ENCODE measurements at regions not wholly inside any gene's neighbourhood (a gene's known extent, or its start where the extent isn't known, plus 50 kb on each side); places are given as distances from the start of the nearest gene placed in this dataset.

- Histone ChIP-seq H3K4me1 (ENCODE audit: insufficient read depth, low read length, poor library complexity, severe bottlenecking) (no peaks in the 10 kb centered on the region), H3K9me2 (replicated peaks; ENCODE audit: low read depth, low read length) (no peaks in the 10 kb centered on the region), H3F3A (ENCODE audit: low read depth) (no peaks in the 10 kb centered on the region), H3K4me3 (ENCODE audit: low read length, poor library complexity, severe bottlenecking) (no peak overlapping the region), H3K79me2 (ENCODE audit: insufficient read depth, low read length) (no peaks in the 10 kb centered on the region), H2AFZ (ENCODE audit: low read length) (no peak overlapping the region), H4K20me1 (ENCODE audit: insufficient read depth, low read length, poor library complexity, severe bottlenecking) (no peaks in the 10 kb centered on the region), H3K9ac (ENCODE audit: low read depth, low read length, poor library complexity, severe bottlenecking) (no peak overlapping the region), H3K9me3 (ENCODE audit: insufficient read depth, low read depth, low read length) (no peaks in the 10 kb centered on the region), H3K27me3 (ENCODE audit: insufficient read depth, low read length, poor library complexity, severe bottlenecking) (no peaks in the 10 kb centered on the region), H3K4me2 (ENCODE audit: low read depth, low read length, poor library complexity, severe bottlenecking) (no peak overlapping the region), H3K36me3 (ENCODE audit: insufficient read depth, low read length) (no peaks in the 10 kb centered on the region)
- TF ChIP-seq CTCF (conservative IDR thresholded peaks at IDR 0.05; ENCODE audit: low read length) (no peak), EZH2phosphoT487 (IDR thresholded peaks at IDR 0.05; ENCODE audit: borderline replicate concordance) (no peak)
Observed at GRCh38 chrX:34279866-34280560, 147.9 kb upstream of the FAM47A start.

GRCh38 chrX:34275699-34276098 is 143.6 kb upstream of the FAM47A start:
- TF ChIP-seq CTCF (conservative IDR thresholded peaks at IDR 0.05; ENCODE audit: low read length) (no peak), EZH2phosphoT487 (IDR thresholded peaks at IDR 0.05; ENCODE audit: borderline replicate concordance) (no peak)
- Histone ChIP-seq H3K27me3 (ENCODE audit: insufficient read depth, low read length, poor library complexity, severe bottlenecking) (no peaks in the 10 kb centered on the region), H3K9me2 (replicated peaks; ENCODE audit: low read depth, low read length) (no peaks in the 10 kb centered on the region), H3K4me3 (ENCODE audit: low read length, poor library complexity, severe bottlenecking) (no peak overlapping the region), H4K20me1 (ENCODE audit: insufficient read depth, low read length, poor library complexity, severe bottlenecking) (no peaks in the 10 kb centered on the region), H3K36me3 (ENCODE audit: insufficient read depth, low read length) (no peaks in the 10 kb centered on the region), H2AFZ (ENCODE audit: low read length) (no peak overlapping the region), H3F3A (ENCODE audit: low read depth) (no peaks in the 10 kb centered on the region), H3K9ac (ENCODE audit: low read depth, low read length, poor library complexity, severe bottlenecking) (no peak overlapping the region), H3K4me2 (ENCODE audit: low read depth, low read length, poor library complexity, severe bottlenecking) (no peak overlapping the region), H3K79me2 (ENCODE audit: insufficient read depth, low read length) (no peaks in the 10 kb centered on the region), H3K9me3 (ENCODE audit: insufficient read depth, low read depth, low read length) (no peaks in the 10 kb centered on the region), H3K4me1 (ENCODE audit: insufficient read depth, low read length, poor library complexity, severe bottlenecking) (no peaks in the 10 kb centered on the region)

GRCh38 chrX:34270434-34270833 is 138.3 kb upstream of the FAM47A start:
- no peaks in the 10 kb centered on the region for H4K20me1 ChIP-seq (ENCODE audit: insufficient read depth, low read length, poor library complexity, severe bottlenecking)
- H3K9me3 ChIP-seq (ENCODE audit: insufficient read depth, low read depth, low read length): no peaks in the 10 kb centered on the region
- H3K9me2 ChIP-seq (replicated peaks; ENCODE audit: low read depth, low read length): no peaks in the 10 kb centered on the region
- no peaks in the 10 kb centered on the region for H3K36me3 ChIP-seq (ENCODE audit: insufficient read depth, low read length)
- TF ChIP-seq CTCF (conservative IDR thresholded peaks at IDR 0.05; ENCODE audit: low read length) (no peak), EZH2phosphoT487 (IDR thresholded peaks at IDR 0.05; ENCODE audit: borderline replicate concordance) (no peak)
- H3K27me3 ChIP-seq (ENCODE audit: insufficient read depth, low read length, poor library complexity, severe bottlenecking): no peaks in the 10 kb centered on the region
- no peaks in the 10 kb centered on the region for H3K79me2 ChIP-seq (ENCODE audit: insufficient read depth, low read length)
- H3K4me3 ChIP-seq (ENCODE audit: low read length, poor library complexity, severe bottlenecking): no peak overlapping the region
- no peak overlapping the region for H3K9ac ChIP-seq (ENCODE audit: low read depth, low read length, poor library complexity, severe bottlenecking)
- H3K4me2 ChIP-seq (ENCODE audit: low read depth, low read length, poor library complexity, severe bottlenecking): no peak overlapping the region
- H3K4me1 ChIP-seq (ENCODE audit: insufficient read depth, low read length, poor library complexity, severe bottlenecking): no peaks in the 10 kb centered on the region
- no peak overlapping the region for H2AFZ ChIP-seq (ENCODE audit: low read length)
- H3F3A ChIP-seq (ENCODE audit: low read depth): no peaks in the 10 kb centered on the region
